H1 (cell line): ENCODE measurements at regions not wholly inside any gene's neighbourhood (a gene's known extent, or its start where the extent isn't known, plus 50 kb on each side); places are given as distances from the start of the nearest gene placed in this dataset.

ENCODE experiments used
- CTCF ChIA-PET: fragments of 300-600 bp; sonication (Branson Sonifier 250); formaldehyde crosslinking; loops from one replicate; lab custom pipeline; 2021; ENCODE audit not compliant: partially characterized antibody; lab: Charles Lee
- POLR2A ChIA-PET: fragments of 300-600 bp; sonication (Branson Sonifier 250); formaldehyde crosslinking; loops from one replicate; lab custom pipeline; 2021; ENCODE audit warnings: inconsistent platforms; ENCODE audit not compliant: partially characterized antibody; lab: Charles Lee
- DNase-seq, 2 experiments: peaks; one replicate each; pipeline versions ENCODE4 v3.0.0 to v3.0.0-alpha.2; 2010 to 2022; ENCODE audit warnings: low spot score in 2 of 2, low read depth in 1 of 2, mixed read lengths in 1 of 2
- FAIRE-seq: peaks from 2 replicates; lab custom pipeline; 2011; peaks lifted over from hg19 to GRCh38; lab: Jason Lieb, UNC
- H2AFZ ChIP-seq: 2 replicates; pipeline ENCODE4 v1.8.1; 2012; ENCODE audit warnings: low read length, inconsistent platforms
- H2AK5ac ChIP-seq: 2 replicates; pipeline ENCODE4 v1.6.1; 2013; ENCODE audit warnings: low read depth, low read length
- H2BK120ac ChIP-seq: replicated peaks from 2 replicates; pipeline ENCODE3; 2013; ENCODE audit warnings: low read depth, low read length, inconsistent platforms
- H2BK12ac ChIP-seq: 2 replicates; pipeline ENCODE4 v1.6.1; 2013; ENCODE audit warnings: low read depth, low read length
- H2BK15ac ChIP-seq: 2 replicates; pipeline ENCODE4 v1.6.1; 2013; ENCODE audit warnings: low read length
- H2BK20ac ChIP-seq: 2 replicates; pipeline ENCODE4 v1.6.1; 2013; ENCODE audit warnings: low read length
- H2BK5ac ChIP-seq: 2 replicates; pipeline ENCODE4 v1.6.1; 2013; ENCODE audit warnings: low read depth, low read length
- H3K14ac ChIP-seq: 2 replicates; pipeline ENCODE4 v1.6.1; 2013; ENCODE audit warnings: inconsistent platforms; ENCODE audit not compliant: insufficient read length
- H3K18ac ChIP-seq: 2 replicates; pipeline ENCODE4 v1.6.1; 2013; ENCODE audit warnings: low read length; ENCODE audit errors: extremely low read depth
- H3K23ac ChIP-seq: 2 replicates; pipeline ENCODE4 v1.6.1; 2013; ENCODE audit warnings: inconsistent platforms; ENCODE audit not compliant: insufficient read length
- H3K23me2 ChIP-seq: 2 replicates; pipeline ENCODE4 v1.6.1; 2013; ENCODE audit warnings: low read depth, low read length
- H3K27ac ChIP-seq: 2 replicates; pipeline ENCODE4 v1.6.1; 2011; ENCODE audit warnings: low read depth, low read length, inconsistent platforms
- H3K27me3 ChIP-seq, 4 experiments: replicated peaks in 1 of 4; 1 replicate in 1 of 4; 2 replicates in 3 of 4; pipeline versions ENCODE4 v1.6.1 to v1.8.1; 2011 to 2013; ENCODE audit warnings: low read length in 3 of 4, mild to moderate bottlenecking in 3 of 4, inconsistent platforms in 2 of 4, mixed read lengths in 2 of 4, moderate library complexity in 1 of 4; ENCODE audit not compliant: control insufficient read depth in 3 of 4, insufficient read depth in 3 of 4; ENCODE audit errors: extremely low read depth in 1 of 4
- H3K36me3 ChIP-seq, 4 experiments: 2 replicates each; pipeline versions ENCODE4 v1.6.1 to v1.8.1; 2011 to 2013; ENCODE audit warnings: mild to moderate bottlenecking in 4 of 4, low read length in 3 of 4, moderate library complexity in 2 of 4, control low read depth in 1 of 4, inconsistent platforms in 1 of 4; ENCODE audit not compliant: insufficient read depth in 4 of 4, control insufficient read depth in 2 of 4
- H3K4ac ChIP-seq: replicated peaks from 2 replicates; pipeline ENCODE3; 2013; ENCODE audit warnings: low read length, low read depth, mixed read lengths, inconsistent platforms; ENCODE audit not compliant: insufficient read length
- H3K4me1 ChIP-seq, 4 experiments: replicated peaks in 1 of 4; 1 replicate in 1 of 4; 2 replicates in 3 of 4; pipeline versions ENCODE4 v1.6.1 to v1.8.1; 2011 to 2013; ENCODE audit warnings: low read length in 3 of 4, inconsistent platforms in 2 of 4, mixed read lengths in 1 of 4; ENCODE audit not compliant: insufficient read depth in 4 of 4, control insufficient read depth in 3 of 4
- H3K4me2 ChIP-seq, 2 experiments: 2 replicates each; pipeline versions ENCODE4 v1.6.1 to v1.8.1; 2011 to 2013; ENCODE audit warnings: low read depth in 2 of 2, low read length in 2 of 2, control low read depth in 1 of 2, inconsistent platforms in 1 of 2, mild to moderate bottlenecking in 1 of 2; ENCODE audit not compliant: insufficient read depth in 1 of 2
- H3K4me3 ChIP-seq, 4 experiments: fragments of 200-600, 300-600 bp in 1 of 4; sonication (generic), shearing (Covaris generic), sonication (Bioruptor Twin) in 1 of 4; 2 replicates each; pipeline versions ENCODE4 v1.5.1 to v1.8.1; 2011 to 2016; ENCODE audit warnings: low read length in 4 of 4, low read depth in 3 of 4, control low read depth in 2 of 4, inconsistent platforms in 2 of 4, mild to moderate bottlenecking in 2 of 4, mixed read lengths in 1 of 4, moderate library complexity in 1 of 4; ENCODE audit not compliant: insufficient read depth in 2 of 4; ENCODE audit errors: extremely low read depth in 1 of 4
- H3K56ac ChIP-seq: replicated peaks from 2 replicates; pipeline ENCODE3; 2013; ENCODE audit warnings: low read depth, mild to moderate bottlenecking, mixed read lengths, low read length, inconsistent platforms; ENCODE audit not compliant: insufficient read length
- H3K79me1 ChIP-seq: 2 replicates; pipeline ENCODE4 v1.6.1; 2013; ENCODE audit warnings: low read depth, low read length, control low read depth
- H3K79me2 ChIP-seq, 2 experiments: 2 replicates each; pipeline versions ENCODE4 v1.6.1 to v1.8.1; 2012 to 2013; ENCODE audit warnings: low read length in 2 of 2, mild to moderate bottlenecking in 2 of 2, inconsistent platforms in 1 of 2; ENCODE audit not compliant: insufficient read depth in 2 of 2, control insufficient read depth in 1 of 2
- H3K9ac ChIP-seq, 4 experiments: replicated peaks in 1 of 4; 1 replicate in 1 of 4; 2 replicates in 3 of 4; pipeline versions ENCODE4 v1.6.1 to v1.8.1; 2011 to 2013; ENCODE audit warnings: low read depth in 3 of 4, low read length in 3 of 4, control low read depth in 2 of 4, mild to moderate bottlenecking in 2 of 4, moderate library complexity in 2 of 4, inconsistent platforms in 1 of 4; ENCODE audit errors: extremely low read depth in 1 of 4
- H3K9me3 ChIP-seq, 2 experiments: 2 replicates each; pipeline versions ENCODE4 v1.6.1 to v1.8.1; 2012 to 2013; ENCODE audit warnings: mild to moderate bottlenecking in 2 of 2, moderate library complexity in 2 of 2, control low read depth in 1 of 2, inconsistent platforms in 1 of 2, low read depth in 1 of 2, low read length in 1 of 2, mixed read lengths in 1 of 2; ENCODE audit not compliant: insufficient read depth in 2 of 2
- H4K20me1 ChIP-seq, 2 experiments: replicated peaks in 1 of 2; 2 replicates each; pipeline versions ENCODE3 to v1.8.1; 2011 to 2013; ENCODE audit warnings: inconsistent platforms in 2 of 2, low read length in 2 of 2, mild to moderate bottlenecking in 1 of 2; ENCODE audit not compliant: insufficient read depth in 2 of 2, control insufficient read depth in 1 of 2
- H4K5ac ChIP-seq: 2 replicates; pipeline ENCODE4 v1.6.1; 2013; ENCODE audit warnings: low read length, low read depth, mixed read lengths, inconsistent platforms; ENCODE audit not compliant: insufficient read length
- H4K8ac ChIP-seq: 2 replicates; pipeline ENCODE4 v1.8.0; 2013; ENCODE audit warnings: mild to moderate bottlenecking, moderate library complexity, low read length, inconsistent platforms; ENCODE audit not compliant: insufficient read depth; ENCODE audit errors: extremely low read depth
- H4K91ac ChIP-seq: replicated peaks from 2 replicates; pipeline ENCODE3; 2013; ENCODE audit warnings: low read length, mixed read lengths, inconsistent platforms; ENCODE audit not compliant: insufficient read length
- GTF2F1 ChIP-seq: IDR thresholded peaks from 2 replicates; pipeline ENCODE4 v1.6.1; 2012; ENCODE audit warnings: low read depth, low read length, improper control_type of control experiment, borderline replicate concordance
- NRF1 ChIP-seq: IDR thresholded peaks from 2 replicates; pipeline ENCODE4 v1.6.1; 2011; ENCODE audit warnings: mild to moderate bottlenecking, low read depth, low read length, improper control_type of control experiment
- POU5F1 ChIP-seq: IDR thresholded peaks from 2 replicates; pipeline ENCODE4 v1.6.1; 2011; ENCODE audit warnings: low read depth, mild to moderate bottlenecking, low read length, moderate library complexity
- SIN3A ChIP-seq, 2 experiments: IDR thresholded peaks in 1 of 2; conservative IDR thresholded peaks in 1 of 2; 2 replicates each; pipeline ENCODE4 v1.6.1; 2011 to 2012; ENCODE audit warnings: low read length in 2 of 2, improper control_type of control experiment in 1 of 2, low read depth in 1 of 2, mild to moderate bottlenecking in 1 of 2
- TBP ChIP-seq: IDR thresholded peaks from 2 replicates; pipeline ENCODE4 v1.6.1; 2011; ENCODE audit warnings: low read depth, low read length, improper control_type of control experiment
- WGBS, 2 experiments: shearing (Covaris generic) in 1 of 2; methylation state at CpG; one replicate each; pipeline versions ENCODE4 v1.1.6 to v1.1.7; 2013 to 2015; ENCODE audit warnings: low lambda C conversion rate in 2 of 2, mixed read lengths in 2 of 2, inconsistent platforms in 1 of 2, low coverage in 1 of 2, missing lambda C conversion rate in 1 of 2; ENCODE audit not compliant: insufficient replicate concordance in 2 of 2, insufficient coverage in 1 of 2, insufficient read length in 1 of 2; ENCODE audit errors: extremely low coverage in 1 of 2, missing lambda C conversion rate in 1 of 2; 5-methylcytosine and 5-hydroxymethylcytosine counted together

GRCh38 chr17:72535346-72535745, 414.5 kb downstream of the SOX9 start:
- CTCF ChIA-PET, result interaction anchor here (0.6 to 2.0 kb wide), 6 partner anchors 10 to 1768 kb away, joined by 3 to 5 read pairs (median 4); no protein-coding TSS in a partner anchor
- 87% methylated on average over 4 of the region's 4 CpGs; no CpG with 5 or more reads in 1 of the 2 experiments for WGBS, 2 experiments
- H3K27me3 ChIP-seq, result no peaks in the 10 kb centered on the region
- no peak overlapping the region for H2BK120ac ChIP-seq
- no peak overlapping the region for H4K91ac ChIP-seq
- H3K4ac ChIP-seq, result peak overlapping the region; percentile 81
- DNase-seq (no peak), FAIRE-seq (no peak)
- H3K4me1 ChIP-seq, result peaks cover 7 to 16% (median 10%) of the 10 kb centered on the region in 4 experiments
- no peaks in the 10 kb centered on the region for H3K79me1 ChIP-seq
- H3K4me2 ChIP-seq, result no peak overlapping the region
- H3K79me2 ChIP-seq, result no peaks in the 10 kb centered on the region
- H4K8ac ChIP-seq, result no peak overlapping the region
- no peak overlapping the region for H3K4me3 ChIP-seq
- no peaks in the 10 kb centered on the region for H3K36me3 ChIP-seq
- H3K18ac ChIP-seq, result no peak overlapping the region
- POLR2A ChIA-PET, result no interaction called here
- no peak overlapping the region for H3K56ac ChIP-seq
- H3K23me2 ChIP-seq, result no peaks in the 10 kb centered on the region
- no peak overlapping the region for H3K14ac ChIP-seq
- H2BK5ac ChIP-seq, result no peak overlapping the region
- H2BK15ac ChIP-seq, result no peak overlapping the region
- no peak overlapping the region for H2AK5ac ChIP-seq
- no peaks in the 10 kb centered on the region for H4K20me1 ChIP-seq
- H3K9ac ChIP-seq, result no peak overlapping the region
- H2BK12ac ChIP-seq, result no peak overlapping the region
- no peak overlapping the region for H4K5ac ChIP-seq
- no peak overlapping the region for H3K23ac ChIP-seq
- no peak overlapping the region; the same call in 1 of the 2 replicates for H3K27ac ChIP-seq
- H3K9me3 ChIP-seq, result peaks cover 0 to 7% of the 10 kb centered on the region in 2 experiments; a peak in 1 of 4 replicates
- no peak overlapping the region for H2AFZ ChIP-seq
- no peak overlapping the region for H2BK20ac ChIP-seq
- no peak for TF ChIP-seq GTF2F1
- TF ChIP-seq NRF1, result no peak
- TF ChIP-seq POU5F1, result no peak
- no peak for TF ChIP-seq TBP
- no peak for TF ChIP-seq SIN3A (conservative IDR thresholded peaks at IDR 0.05 in 1 of 2, IDR thresholded peaks at IDR 0.05 in 1 of 2; ENCODE audit: low read depth in 1 of 2, low read length in 2 of 2)
